Esophagus squamous epithelium (tissue), 5 donors: ENCODE measurements at regions not wholly inside any gene's neighbourhood (a gene's known extent, or its start where the extent isn't known, plus 50 kb on each side); places are given as distances from the start of the nearest gene placed in this dataset.

Experiments used
- DNase-seq: peaks from one replicate; lab custom pipeline; 2025; lab: John Stamatoyannopoulos, UW
- H3K27ac ChIP-seq, 4 donors: fragments of 200-600 bp; sonication (generic); one replicate each; pipeline ENCODE4 v1.5.1; 2016 to 2019; ENCODE audit warnings: mild to moderate bottlenecking in 1 of 4
- H3K27me3 ChIP-seq, 4 donors: fragments of 200-600 bp; sonication (generic); 1 replicate in 3 of 4; 2 replicates in 1 of 4; pipeline versions ENCODE4 v1.5.1 to v1.6.0; 2017 to 2021; ENCODE audit warnings: antibody characterized with exemption in 1 of 4
- H3K36me3 ChIP-seq, 3 donors: fragments of 200-600 bp; sonication (generic); one replicate each; pipeline ENCODE4 v1.5.1; 2016 to 2019
- H3K4me1 ChIP-seq, 3 donors: fragments of 200-600 bp; sonication (generic); one replicate each; pipeline ENCODE4 v1.5.1; 2017 to 2019
- H3K4me3 ChIP-seq, 4 donors: fragments of 200-600 bp; sonication (generic); 1 replicate in 3 of 4; 2 replicates in 1 of 4; pipeline ENCODE4 v1.5.1; 2016 to 2019; ENCODE audit warnings: mild to moderate bottlenecking in 2 of 4, moderate library complexity in 1 of 4
- H3K9me3 ChIP-seq, 3 donors: fragments of 200-600 bp; sonication (generic); one replicate each; pipeline ENCODE4 v1.5.1; 2016 to 2019
- CTCF ChIP-seq, 6 experiments: fragments of 450-650 bp in 4 of 6; fragments of 200-600 bp in 2 of 6; sonication (generic) in 2 of 6; IDR thresholded peaks; one replicate each; pipeline ENCODE4 v1.5.1; 2016 to 2019; ENCODE audit warnings: antibody characterized with exemption in 6 of 6, mild to moderate bottlenecking in 4 of 6, moderate library complexity in 4 of 6
- POLR2A ChIP-seq, 4 donors: fragments of 450-650 bp; IDR thresholded peaks; one replicate each; pipeline ENCODE4 v1.6.1; 2017; ENCODE audit warnings: antibody characterized with exemption in 4 of 4, mild to moderate bottlenecking in 4 of 4, moderate library complexity in 3 of 4
- WGBS, 2 donors: methylation state at CpG; one replicate each; pipeline ENCODE4 v1.1.5; 2018; 5-methylcytosine and 5-hydroxymethylcytosine counted together
- intact Hi-C: fragments of 100-400 bp; cut with DNase I; formaldehyde crosslinking; loops from one replicate; pipeline ENCODE4 v1.15.0; 2022
- donor health status: DM: yes; HTN: yes; CAD: no.

- TF ChIP-seq CTCF (IDR thresholded peaks at IDR 0.05) (no peak), POLR2A (IDR thresholded peaks at IDR 0.05) (no peak)
- H3K27me3 ChIP-seq, result peaks cover 0 to 14% (median 0%) of the 10 kb centered on the region in 4 donors
- no peak overlapping the region for H3K4me3 ChIP-seq
- H3K36me3 ChIP-seq, result no peaks in the 10 kb centered on the region
- 20 to 34% methylated on average over 3 of the region's 3 CpGs for WGBS, 2 donors
- no peak overlapping the region for H3K27ac ChIP-seq
- DNase-seq, result no peak
- H3K4me1 ChIP-seq, result no peaks in the 10 kb centered on the region
- intact Hi-C loops, result no loop called here
- no peaks in the 10 kb centered on the region for H3K9me3 ChIP-seq
These were observed 329.1 kb downstream of the VPS13C start for GRCh38 chr15:61731099-61731498.

- Histone ChIP-seq H3K9me3 (no peaks in the 10 kb centered on the region), H3K27ac (no peak overlapping the region), H3K4me1 (no peaks in the 10 kb centered on the region), H3K36me3 (no peaks in the 10 kb centered on the region), H3K27me3 (peaks cover 0 to 23% (median 0%) of the 10 kb centered on the region in 4 donors), H3K4me3 (no peak overlapping the region)
- intact Hi-C loops, result no loop called here
- TF ChIP-seq CTCF (IDR thresholded peaks at IDR 0.05) (no peak), POLR2A (IDR thresholded peaks at IDR 0.05) (no peak)
- no peak for DNase-seq
- WGBS, 2 donors, result 82 to 83% methylated on average over 2 of the region's 2 CpGs
These were observed 330.6 kb downstream of the VPS13C start for GRCh38 chr15:61729646-61730045.

GRCh38 chr15:61726166-61726565 is 334.1 kb downstream of the VPS13C start:
- no peak for DNase-seq
- Histone ChIP-seq H3K27ac (no peak overlapping the region), H3K27me3 (peaks cover 0 to 20% (median 0%) of the 10 kb centered on the region in 4 donors), H3K4me3 (no peak overlapping the region), H3K36me3 (no peaks in the 10 kb centered on the region), H3K4me1 (no peaks in the 10 kb centered on the region), H3K9me3 (no peaks in the 10 kb centered on the region)
- intact Hi-C loops, result no loop called here
- TF ChIP-seq CTCF (IDR thresholded peaks at IDR 0.05) (no peak), POLR2A (IDR thresholded peaks at IDR 0.05) (no peak)
- WGBS, 2 donors, result 72 to 79% methylated on average over 7 of the region's 7 CpGs

- Histone ChIP-seq H3K9me3 (no peaks in the 10 kb centered on the region), H3K4me1 (no peaks in the 10 kb centered on the region), H3K27me3 (peaks cover 0 to 20% (median 0%) of the 10 kb centered on the region in 4 donors), H3K4me3 (no peak overlapping the region), H3K36me3 (no peaks in the 10 kb centered on the region), H3K27ac (no peak overlapping the region)
- DNase-seq, result no peak
- no peak for TF ChIP-seq POLR2A (IDR thresholded peaks at IDR 0.05)
- no peak for TF ChIP-seq CTCF (IDR thresholded peaks at IDR 0.05)
- intact Hi-C loops, result no loop called here
- WGBS, 2 donors, result 67 to 81% methylated on average over 3 of the region's 3 CpGs
These were observed 335.0 kb downstream of the VPS13C start for GRCh38 chr15:61725251-61725650.

- DNase-seq, result no peak
- WGBS, 2 donors, result 85 to 90% methylated on average over 7 to 10 of the region's 12 CpGs
These were observed 335.9 kb downstream of the VPS13C start for GRCh38 chr15:61724251-61724939.

More at GRCh38 chr15:61724251-61724939, 335.9 kb downstream of the VPS13C start:
- H3K36me3 ChIP-seq, result no peaks in the 10 kb centered on the region
- intact Hi-C loops, result no loop called here
- H3K4me3 ChIP-seq, result no peak overlapping the region
- TF ChIP-seq CTCF (IDR thresholded peaks at IDR 0.05) (no peak), POLR2A (IDR thresholded peaks at IDR 0.05) (no peak)
- H3K27ac ChIP-seq, result no peak overlapping the region
- no peaks in the 10 kb centered on the region for H3K9me3 ChIP-seq
- H3K27me3 ChIP-seq, result peaks cover 0 to 20% (median 0%) of the 10 kb centered on the region in 4 donors
- no peaks in the 10 kb centered on the region for H3K4me1 ChIP-seq
